ENCODE measurements at regions not wholly inside any gene's neighbourhood (a gene's known extent, or its start where the extent isn't known, plus 50 kb on each side); places are given as distances from the start of the nearest gene placed in this dataset.
"Not testable (repeated sequence)": the region's sequence is repeated elsewhere in the genome, so short reads cannot be mapped to it uniquely, and the experiment has no call there.

- not testable (repeated sequence) for DNase-seq
Measured at GRCh38 chr10:121145802-121146395, 294.7 kb downstream of the WDR11 start.

- DNase-seq: no peak
Measured at GRCh38 chr10:121148921-121149320, 297.8 kb downstream of the WDR11 start.

GRCh38 chr10:121152033-121152432, 300.9 kb downstream of the WDR11 start:
- DNase-seq: no peak

- no peak for DNase-seq
Measured at GRCh38 chr10:121152935-121153334, 301.8 kb downstream of the WDR11 start.

- DNase-seq: no peak
Measured at GRCh38 chr10:121154310-121154709, 303.1 kb downstream of the WDR11 start.

- DNase-seq: no peak
Measured at GRCh38 chr10:121154846-121155245, 303.7 kb downstream of the WDR11 start.

GRCh38 chr10:121155742-121156474, 304.7 kb downstream of the WDR11 start:
- DNase-seq: no peak

- DNase-seq: no peak
Measured at GRCh38 chr10:121157998-121158397, 306.8 kb downstream of the WDR11 start.

- DNase-seq: no peak
Measured at GRCh38 chr10:121158988-121159579, 307.9 kb downstream of the WDR11 start.

- no peak for DNase-seq
Measured at GRCh38 chr10:121159670-121160069, 308.5 kb downstream of the WDR11 start.

GRCh38 chr10:121165276-121165675, 314.1 kb downstream of the WDR11 start:
- DNase-seq: no peak

GRCh38 chr10:121167534-121168243, 316.5 kb downstream of the WDR11 start:
- no peak for DNase-seq

- DNase-seq: no peak
Measured at GRCh38 chr10:121168545-121169216, 317.5 kb downstream of the WDR11 start.

GRCh38 chr10:121169406-121169805, 318.2 kb downstream of the WDR11 start:
- DNase-seq: no peak

- DNase-seq: no peak
Measured at GRCh38 chr10:121171825-121172787, 320.9 kb downstream of the WDR11 start.

- DNase-seq: no peak
Measured at GRCh38 chr10:121179006-121179405, 327.8 kb downstream of the WDR11 start.

GRCh38 chr10:121182219-121182618, 331.1 kb downstream of the WDR11 start:
- DNase-seq: no peak

GRCh38 chr10:121183236-121183635, 332.1 kb downstream of the WDR11 start:
- peak; percentile 59 for DNase-seq

GRCh38 chr10:121183707-121184106, 332.5 kb downstream of the WDR11 start:
- no peak for DNase-seq

- DNase-seq: no peak
Measured at GRCh38 chr10:121185816-121186455, 334.8 kb downstream of the WDR11 start.

- DNase-seq: no peak
Measured at GRCh38 chr10:121187391-121187790, 336.2 kb downstream of the WDR11 start.

All from NCI-H526 treated with DMSO at 0.1 percent for 48 hours (cell line).